Activated CD4-positive, CD25-positive, alpha-beta regulatory T cell treated with anti-CD3 and anti-CD28 coated beads, Interleukin-2, amount 50 U/mL, for 16 hours (primary cell): ENCODE measurements at regions not wholly inside any gene's neighbourhood (a gene's known extent, or its start where the extent isn't known, plus 50 kb on each side); places are given as distances from the start of the nearest gene placed in this dataset.

ENCODE experiments used
- DNase-seq: peaks from one replicate; pipeline ENCODE4 v3.0.0-alpha.2; 2020; ENCODE audit warnings: low read depth, low spot score

DNA sequence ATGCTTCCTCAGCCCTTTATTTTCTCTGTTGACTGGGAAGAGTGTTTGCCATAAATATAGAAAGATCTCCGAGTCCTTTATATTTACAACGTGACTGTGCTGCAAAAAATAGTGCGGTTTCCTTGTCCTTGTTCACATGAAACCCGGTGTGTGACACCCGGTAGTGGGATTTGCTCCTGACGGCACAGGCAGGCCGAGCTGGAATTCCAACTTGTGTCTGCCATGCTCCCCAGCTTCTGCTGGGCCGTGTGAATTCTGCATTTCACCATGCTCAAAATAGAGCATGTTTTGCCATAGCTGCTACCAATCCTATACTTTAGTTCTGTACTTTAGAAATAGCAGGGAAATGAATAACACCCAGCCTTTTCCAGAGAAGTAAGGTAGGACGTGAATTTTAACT lies 60.3 kb upstream of the PDE10A start:
- no peak for DNase-seq

DNA sequence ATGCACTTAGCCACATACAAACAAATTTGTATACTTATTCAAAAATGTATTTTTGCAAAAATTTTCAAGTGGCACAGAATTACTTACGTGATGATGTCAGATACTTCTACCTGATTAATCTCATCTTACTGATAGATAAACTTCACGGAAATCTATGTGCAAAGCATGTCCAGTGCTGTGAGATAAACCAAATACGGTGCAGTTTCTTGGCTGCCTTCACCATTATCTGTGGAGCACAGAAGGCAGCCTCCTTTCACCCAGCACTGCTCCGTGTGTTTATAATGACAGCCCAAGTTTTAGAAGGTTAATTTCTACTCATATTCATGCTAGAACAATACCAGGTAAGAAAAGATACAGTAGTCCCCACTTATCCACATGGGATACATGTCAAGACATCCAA lies 59.0 kb upstream of the PDE10A start:
- DNase-seq = no peak

DNA sequence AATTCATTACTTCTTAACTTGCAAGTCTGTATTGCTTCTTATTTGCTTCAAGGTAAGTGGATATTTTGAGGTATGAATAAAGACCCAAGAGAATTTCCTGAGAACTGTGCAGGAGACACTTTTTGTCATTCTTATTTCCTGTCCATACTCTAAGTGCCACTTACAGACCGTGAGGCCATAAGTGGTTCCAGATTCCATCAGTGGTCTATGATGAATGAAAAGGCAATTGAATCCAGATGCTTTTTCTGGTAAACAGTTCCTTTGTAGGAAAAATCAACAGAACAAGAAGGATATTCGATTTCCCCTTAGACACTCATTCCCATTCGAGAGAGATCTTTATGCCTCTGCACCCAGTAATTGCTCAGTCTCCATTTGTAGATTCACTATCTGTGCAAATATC lies 58.3 kb upstream of the PDE10A start:
- DNase-seq = no peak

DNA sequence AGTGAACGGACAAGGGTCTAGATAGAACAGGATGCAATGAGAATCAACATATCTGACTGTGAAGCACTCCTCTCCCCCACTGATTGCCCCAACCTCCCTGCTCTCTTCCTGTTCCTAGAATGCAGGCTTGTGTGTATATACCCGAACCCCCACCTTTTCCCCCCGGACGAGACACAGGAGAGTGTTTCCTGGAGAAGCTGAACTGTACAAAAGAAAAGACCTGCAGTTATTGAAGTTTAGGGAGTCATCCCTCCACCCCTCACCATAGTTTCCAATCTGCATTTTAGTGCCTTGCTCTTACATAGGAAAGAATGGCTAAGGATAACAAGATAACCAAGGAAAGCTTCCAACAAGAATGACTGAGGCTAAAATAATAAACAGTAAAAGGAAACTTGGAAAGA lies 55.5 kb upstream of the PDE10A start:
- no peak for DNase-seq

DNA sequence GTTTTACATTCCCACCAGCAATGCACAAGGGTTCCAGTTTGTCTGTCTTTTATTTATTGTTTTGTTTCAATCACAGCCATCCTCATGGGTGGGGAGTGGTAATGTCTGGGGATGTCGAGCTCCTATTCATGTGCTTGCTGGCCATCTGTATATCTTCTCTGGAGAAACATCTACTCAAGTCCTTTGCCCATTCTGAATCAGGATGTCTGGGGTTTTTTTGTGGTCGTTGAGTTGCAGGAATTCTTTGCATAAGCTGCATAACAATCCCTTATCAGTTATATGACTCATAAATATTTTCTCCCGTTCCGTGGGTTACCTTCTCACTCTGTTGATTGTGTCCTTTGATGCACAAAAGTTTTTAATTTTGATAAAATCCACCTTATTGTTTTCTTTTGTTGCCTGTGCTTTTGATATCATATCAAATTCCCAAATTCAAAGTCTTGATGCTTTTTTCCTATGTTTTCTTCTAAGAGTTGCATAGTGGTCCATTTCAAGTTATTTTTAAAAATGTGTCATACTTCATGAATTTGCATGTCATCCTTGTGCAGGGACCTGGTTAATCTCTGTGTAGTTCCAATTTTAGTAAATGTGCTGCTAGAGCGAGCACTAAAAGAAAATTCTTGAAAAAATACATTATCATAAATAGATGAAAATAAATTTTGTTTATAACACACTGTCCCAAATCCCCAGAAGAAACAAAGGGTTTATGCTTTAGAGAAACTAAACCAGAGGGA lies 54.9 kb upstream of the PDE10A start:
- no peak for DNase-seq

DNA sequence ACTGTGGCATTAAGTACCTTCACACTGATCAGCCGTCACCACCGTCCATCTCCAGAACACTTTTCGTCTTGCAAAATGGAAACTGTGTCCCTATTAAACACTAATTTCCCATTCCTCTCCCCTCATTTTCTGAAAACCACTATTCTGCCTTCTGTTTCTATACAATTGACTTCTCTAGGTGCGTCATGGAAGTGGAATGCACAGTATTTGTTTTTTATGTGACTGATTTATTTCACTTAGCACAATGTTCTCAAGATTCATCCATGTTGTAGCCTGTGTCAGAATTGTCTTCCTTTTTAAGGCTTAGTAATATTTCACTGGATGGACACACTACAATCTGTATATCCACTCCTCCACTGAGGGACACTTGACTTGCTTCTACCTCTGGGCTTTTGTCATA lies 53.8 kb upstream of the PDE10A start:
- DNase-seq = no peak

DNA sequence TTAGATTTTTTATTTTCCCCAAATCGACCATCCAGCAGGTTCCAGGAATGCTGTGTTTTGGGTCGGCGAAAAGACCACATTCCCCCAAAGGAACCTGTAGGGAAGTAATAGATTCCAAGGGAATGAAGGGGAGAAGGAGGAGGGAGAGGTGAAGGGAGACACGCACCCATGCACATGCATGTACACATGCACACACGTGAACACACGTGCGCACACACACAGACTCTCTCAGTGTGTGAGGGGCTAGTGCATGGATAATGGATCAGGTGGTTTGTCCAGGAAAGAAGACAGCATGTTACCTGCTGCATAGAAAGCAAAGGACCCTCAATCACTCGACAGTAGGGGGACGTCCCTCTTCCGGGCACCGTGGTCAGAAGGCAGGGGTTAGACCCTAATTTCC lies 52.4 kb upstream of the PDE10A start:
- no peak for DNase-seq

DNA sequence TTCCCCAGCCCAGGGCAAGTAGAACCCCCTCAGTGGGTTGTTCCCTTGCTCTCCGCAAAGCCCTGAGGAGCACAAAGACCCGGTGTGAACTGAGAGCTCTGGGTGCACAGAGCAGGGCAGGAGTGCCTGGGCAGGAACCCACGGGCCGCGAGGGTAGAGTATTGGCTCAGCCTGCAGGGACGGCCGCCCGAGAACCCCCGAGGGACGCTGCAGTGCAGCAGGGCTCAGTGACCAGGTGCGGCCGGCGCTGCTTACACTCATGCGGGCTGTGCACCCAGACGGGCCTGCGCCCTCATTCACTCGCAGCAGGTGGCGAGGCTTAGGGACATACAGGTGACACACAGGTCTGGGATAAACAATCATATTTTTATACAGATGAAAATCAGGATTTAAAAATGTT lies 51.9 kb upstream of the PDE10A start:
- no peak for DNase-seq

DNA sequence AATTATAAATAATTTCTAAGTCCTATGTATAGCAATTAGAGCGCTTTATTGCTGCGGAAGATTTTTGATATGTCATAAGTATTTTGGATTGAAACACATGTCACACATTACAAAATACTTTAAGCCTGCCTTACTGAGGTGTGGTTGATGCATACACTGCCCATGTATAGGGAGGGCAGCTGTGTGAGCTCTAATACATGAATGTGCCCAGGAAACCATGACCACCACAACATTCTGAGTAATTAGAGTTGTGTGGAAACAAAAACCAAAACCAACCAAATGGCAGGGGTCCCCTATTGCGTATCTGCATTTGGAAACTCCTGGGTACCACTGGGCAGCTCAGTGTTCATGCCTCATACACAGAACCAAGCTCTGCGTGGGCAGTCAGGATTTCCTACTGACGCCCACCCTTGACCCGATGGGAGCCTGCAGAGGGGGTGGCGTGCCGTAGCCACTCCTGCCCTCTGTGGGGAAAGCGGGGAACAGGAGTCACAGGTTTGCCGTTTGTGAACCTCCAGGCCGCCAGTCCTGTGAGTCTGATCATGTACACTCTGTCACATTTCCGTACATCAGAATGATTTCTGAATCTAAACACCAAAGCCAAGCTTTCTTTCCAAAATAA lies 50.9 kb upstream of the PDE10A start:
- DNase-seq = no peak
